ENCODE measurements at regions not wholly inside any gene's neighbourhood (a gene's known extent, or its start where the extent isn't known, plus 50 kb on each side); places are given as distances from the start of the nearest gene placed in this dataset.

- Histone ChIP-seq H3K9me1 (replicated peaks; ENCODE audit: control insufficient read depth, extremely low read depth, insufficient read depth, low read length) (no peaks in the 10 kb centered on the region), H4K20me1 (replicated peaks; ENCODE audit: control insufficient read depth, extremely low read depth, insufficient read depth, low read length) (no peaks in the 10 kb centered on the region), H2AFZ (ENCODE audit: low read depth, low read length) (no peak overlapping the region), H3K27me3 (ENCODE audit: control insufficient read depth in 2 of 2, insufficient read depth in 2 of 2, low read length in 2 of 2) (no peaks in the 10 kb centered on the region), H3K27ac (ENCODE audit: insufficient read depth, low read depth, low read length) (no peak overlapping the region), H3K4me1 (ENCODE audit: control insufficient read depth, extremely low read depth, insufficient read depth, low read length) (no peaks in the 10 kb centered on the region), H3K4me3 (replicated peaks in 1 of 3; ENCODE audit: insufficient read depth in 1 of 3, low read depth in 1 of 3, low read length in 3 of 3) (no peak overlapping the region), H3K79me2 (ENCODE audit: control insufficient read depth, insufficient read depth, low read length) (no peaks in the 10 kb centered on the region), H3K4me2 (ENCODE audit: insufficient read depth, low read length) (no peak overlapping the region), H3K9me3 (replicated peaks; ENCODE audit: control insufficient read depth, insufficient read depth, low read length) (no peaks in the 10 kb centered on the region), H3K9ac (replicated peaks; ENCODE audit: extremely low read depth, insufficient read depth, low read length) (no peak overlapping the region), H3K36me3 (ENCODE audit: control insufficient read depth in 2 of 2, extremely low read depth in 1 of 2, insufficient read depth in 2 of 2, low read length in 2 of 2) (no peaks in the 10 kb centered on the region)
- intact Hi-C loops (cut with micrococcal nuclease) (no loop called here), dilution Hi-C loops (cut with MboI; ENCODE audit: extremely low pct_ligation_motif_present, low sequenced_read_pairs) (no loop called here)
- no TSS peak for BruUV-seq (replicated peaks)
- CTCF ChIA-PET, result interaction anchor here (1.4 kb wide), 1 partner anchor 11 kb away, joined by 3 read pairs; no protein-coding TSS in a partner anchor
- DNase-seq (ENCODE audit: low read depth, low spot score) (no peak), FAIRE-seq (no peak)
- TF ChIP-seq FOS (IDR thresholded peaks at IDR 0.05; ENCODE audit: borderline replicate concordance, insufficient read depth, low read length), result no peak
- TF ChIP-seq JUN (IDR thresholded peaks at IDR 0.05; ENCODE audit: borderline replicate concordance, insufficient read depth, insufficient read length, low read depth), result no peak
- TF ChIP-seq EZH2 (IDR thresholded peaks at IDR 0.05; ENCODE audit: borderline replicate concordance, low read depth, low read length, severe bottlenecking), result no peak
- TF ChIP-seq POLR2AphosphoS5 (IDR thresholded peaks at IDR 0.05; ENCODE audit: insufficient read depth, low read depth, low read length), result no peak
- no peak for TF ChIP-seq GATA2 (IDR thresholded peaks at IDR 0.05; ENCODE audit: insufficient read depth, insufficient read length, low read depth, low read length)
- TF ChIP-seq MYC (IDR thresholded peaks at IDR 0.05; ENCODE audit: low read depth, low read length), result no peak
- no peak for TF ChIP-seq CTCF (IDR thresholded peaks at IDR 0.05; ENCODE audit: extremely low read depth in 1 of 2, insufficient read depth in 1 of 2, low read depth in 1 of 2, low read length in 2 of 2)
- TF ChIP-seq MAX (IDR thresholded peaks at IDR 0.05; ENCODE audit: insufficient read depth, insufficient read length), result no peak
- TF ChIP-seq POLR2A (IDR thresholded peaks at IDR 0.05; ENCODE audit: low read depth, low read length), result no peak
- POLR2A ChIA-PET, result no interaction called here
These were observed 198.8 kb upstream of the TYRP1 start for GRCh38 chr9:12494411-12494810.
